Endothelial cell of umbilical vein (primary cell): ENCODE measurements at regions not wholly inside any gene's neighbourhood (a gene's known extent, or its start where the extent isn't known, plus 50 kb on each side); places are given as distances from the start of the nearest gene placed in this dataset.

Source experiments
- BruUV-seq: library from RNA; stranded (reverse); fragments of 400-500 nt; replicated peaks from 2 replicates; lab custom pipeline; 2021; lab: Mats Ljungman, UMichigan
- CTCF ChIA-PET: fragments of 300-600, 350-600 bp; sonication (Branson Sonifier 250); formaldehyde crosslinking; loops from one replicate; lab custom pipeline; 2021; ENCODE audit warnings: antibody characterized with exemption, inconsistent platforms; lab: Charles Lee
- POLR2A ChIA-PET: fragments of 300-600, 350-600 bp; sonication (Branson Sonifier 250); formaldehyde crosslinking; loops from one replicate; lab custom pipeline; 2021; ENCODE audit warnings: antibody characterized with exemption, inconsistent platforms; lab: Charles Lee
- DNase-seq: peaks from one replicate; pipeline ENCODE4 v3.0.0-alpha.2; 2011; ENCODE audit warnings: low read depth, low spot score
- FAIRE-seq: peaks from 2 replicates; lab custom pipeline; 2011; peaks lifted over from hg19 to GRCh38; lab: Jason Lieb, UNC
- H2AFZ ChIP-seq: 2 replicates; pipeline ENCODE4 v1.6.0; 2012; ENCODE audit warnings: low read depth, low read length, control low read depth, inconsistent platforms
- H3K27ac ChIP-seq: 2 replicates; pipeline ENCODE4 v1.5.1; 2011; ENCODE audit warnings: low read depth, mild to moderate bottlenecking, control low read depth, low read length, moderate library complexity; ENCODE audit not compliant: insufficient read depth
- H3K27me3 ChIP-seq, 2 experiments: 2 replicates each; pipeline versions ENCODE4 v1.6.0 to v1.6.1; 2011; ENCODE audit warnings: low read length in 2 of 2, mixed read lengths in 1 of 2; ENCODE audit not compliant: control insufficient read depth in 2 of 2, insufficient read depth in 2 of 2
- H3K36me3 ChIP-seq, 2 experiments: 2 replicates in 1 of 2; 3 replicates in 1 of 2; pipeline ENCODE4 v1.5.1; 2011; ENCODE audit warnings: low read length in 2 of 2, mild to moderate bottlenecking in 1 of 2, moderate library complexity in 1 of 2; ENCODE audit not compliant: control insufficient read depth in 2 of 2, insufficient read depth in 2 of 2; ENCODE audit errors: extremely low read depth in 1 of 2
- H3K4me1 ChIP-seq: 3 replicates; pipeline ENCODE4 v1.5.1; 2011; ENCODE audit warnings: mild to moderate bottlenecking, low read length; ENCODE audit not compliant: control insufficient read depth, insufficient read depth; ENCODE audit errors: extremely low read depth
- H3K4me2 ChIP-seq: 2 replicates; pipeline ENCODE4 v1.6.1; 2011; ENCODE audit warnings: low read length, control low read depth, mixed read lengths; ENCODE audit not compliant: insufficient read depth
- H3K4me3 ChIP-seq, 3 experiments: fragments of 200-600 bp in 1 of 3; sonication (generic), shearing (Covaris generic) in 1 of 3; replicated peaks in 1 of 3; 2 replicates each; pipeline ENCODE4 v1.5.1; 2011 to 2016; ENCODE audit warnings: control low read depth in 3 of 3, low read length in 3 of 3, mild to moderate bottlenecking in 2 of 3, inconsistent platforms in 1 of 3, low read depth in 1 of 3, moderate library complexity in 1 of 3; ENCODE audit not compliant: insufficient read depth in 1 of 3
- H3K79me2 ChIP-seq: 2 replicates; pipeline ENCODE4 v1.6.0; 2012; ENCODE audit warnings: low read length, inconsistent platforms; ENCODE audit not compliant: control insufficient read depth, insufficient read depth
- H3K9ac ChIP-seq: replicated peaks from 2 replicates; pipeline ENCODE3; 2011; ENCODE audit warnings: low read length, control low read depth; ENCODE audit not compliant: insufficient read depth; ENCODE audit errors: extremely low read depth
- H3K9me1 ChIP-seq: replicated peaks from 3 replicates; pipeline ENCODE4 v1.6.0; 2011; ENCODE audit warnings: mild to moderate bottlenecking, low read length; ENCODE audit not compliant: control insufficient read depth, insufficient read depth; ENCODE audit errors: extremely low read depth
- H3K9me3 ChIP-seq: replicated peaks from 2 replicates; pipeline ENCODE4 v1.5.1; 2012; ENCODE audit warnings: low read length, inconsistent platforms; ENCODE audit not compliant: control insufficient read depth, insufficient read depth
- H4K20me1 ChIP-seq: replicated peaks from 2 replicates; pipeline ENCODE3; 2011; ENCODE audit warnings: mild to moderate bottlenecking, low read length; ENCODE audit not compliant: control insufficient read depth, insufficient read depth; ENCODE audit errors: extremely low read depth
- EZH2 ChIP-seq: IDR thresholded peaks from 2 replicates; pipeline ENCODE4 v1.6.1; 2012; ENCODE audit warnings: borderline replicate concordance, low read depth, mild to moderate bottlenecking, moderate library complexity, low read length, inconsistent platforms; ENCODE audit not compliant: severe bottlenecking
- FOS ChIP-seq: IDR thresholded peaks from 2 replicates; pipeline ENCODE4 v1.6.1; 2011; ENCODE audit warnings: mild to moderate bottlenecking, low read length, moderate library complexity, borderline replicate concordance; ENCODE audit not compliant: insufficient read depth
- GATA2 ChIP-seq: IDR thresholded peaks from 2 replicates; pipeline ENCODE4 v1.7.0; 2011; ENCODE audit warnings: low read depth, mild to moderate bottlenecking, moderate library complexity, mixed read lengths, low read length; ENCODE audit not compliant: insufficient read length, insufficient read depth
- JUN ChIP-seq: IDR thresholded peaks from 2 replicates; pipeline ENCODE4 v1.6.1; 2011; ENCODE audit warnings: borderline replicate concordance, low read depth; ENCODE audit not compliant: insufficient read length, insufficient read depth
- MAX ChIP-seq: IDR thresholded peaks from 2 replicates; pipeline ENCODE4 v1.6.1; 2011; ENCODE audit not compliant: insufficient read depth, insufficient read length
- MYC ChIP-seq: IDR thresholded peaks from one replicate; pipeline ENCODE4 v1.6.1; 2011; ENCODE audit warnings: mild to moderate bottlenecking, low read depth, low read length
- POLR2A ChIP-seq: IDR thresholded peaks from 2 replicates; pipeline ENCODE4 v1.6.1; 2012; ENCODE audit warnings: low read depth, mild to moderate bottlenecking, control low read depth, low read length
- POLR2AphosphoS5 ChIP-seq: IDR thresholded peaks from 2 replicates; pipeline ENCODE4 v1.6.1; 2012; ENCODE audit warnings: low read depth, mild to moderate bottlenecking, control low read depth, low read length, moderate library complexity; ENCODE audit not compliant: insufficient read depth
- dilution Hi-C: fragments of 300-500 bp; cut with MboI; formaldehyde crosslinking; loops from one replicate; pipeline ENCODE4 v1.15.0; 2019; ENCODE audit warnings: low sequenced_read_pairs; ENCODE audit not compliant: extremely low pct_ligation_motif_present
- intact Hi-C: fragments of 100-400 bp; cut with micrococcal nuclease; formaldehyde crosslinking; loops from one replicate; pipeline ENCODE4 v1.10.0; 2022
- TF ChIP-seq, protein P1 (sequence below), 2 donors: IDR thresholded peaks; 1 replicate in 1 of 2; 2 replicates in 1 of 2; pipeline ENCODE4 v1.5.1; 2011; ENCODE audit warnings: low read length in 2 of 2, mild to moderate bottlenecking in 2 of 2, moderate library complexity in 2 of 2, control low read depth in 1 of 2, inconsistent platforms in 1 of 2, low read depth in 1 of 2; ENCODE audit not compliant: insufficient read depth in 1 of 2; ENCODE audit errors: extremely low read depth in 1 of 2

DNA sequence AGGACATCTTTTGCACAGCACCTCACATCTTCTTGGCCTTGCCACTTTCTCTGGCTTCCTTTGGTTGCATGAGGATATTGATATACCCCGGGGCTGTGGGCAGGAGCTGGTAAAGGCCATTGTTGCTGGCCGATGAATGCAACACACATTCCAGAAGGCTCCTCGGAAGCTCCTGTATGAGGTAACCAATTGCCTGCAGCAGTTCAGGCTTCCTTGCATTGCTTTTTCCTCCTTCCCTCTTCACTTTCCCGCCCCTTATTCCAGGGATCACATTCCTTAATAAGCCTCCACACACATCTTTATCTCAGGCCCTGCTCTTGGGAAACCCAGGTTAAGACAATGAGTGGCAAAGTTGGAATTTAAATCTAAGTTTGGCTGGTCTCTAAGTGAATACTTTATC, 505.4 kb upstream of the CLINT1 start:
- no peak overlapping the region for H3K4me2 ChIP-seq
- no peak overlapping the region for H3K9ac ChIP-seq
- DNase-seq = no peak
- H3K27ac ChIP-seq = no peak overlapping the region
- H4K20me1 ChIP-seq = no peaks in the 10 kb centered on the region
- H3K36me3 ChIP-seq = no peaks in the 10 kb centered on the region
- H3K79me2 ChIP-seq = no peaks in the 10 kb centered on the region
- H3K4me3 ChIP-seq = no peak overlapping the region
- H3K27me3 ChIP-seq = peaks cover 0 to 2% of the 10 kb centered on the region in 2 experiments
- TF ChIP-seq POLR2A (no peak), MYC (no peak), EZH2 (no peak)
- H3K4me1 ChIP-seq = no peaks in the 10 kb centered on the region
- intact Hi-C loops (no loop called here), dilution Hi-C loops (no loop called here)
- no peak overlapping the region for H2AFZ ChIP-seq
- H3K9me1 ChIP-seq = no peaks in the 10 kb centered on the region
- POLR2A ChIA-PET = no interaction called here
- FAIRE-seq = no peak
- BruUV-seq = no TSS peak
- CTCF ChIA-PET = interaction anchor here (1.0 kb wide), 1 partner anchor 289 kb away, joined by 3 read pairs; no protein-coding TSS in a partner anchor
- H3K9me3 ChIP-seq = no peaks in the 10 kb centered on the region

DNA sequence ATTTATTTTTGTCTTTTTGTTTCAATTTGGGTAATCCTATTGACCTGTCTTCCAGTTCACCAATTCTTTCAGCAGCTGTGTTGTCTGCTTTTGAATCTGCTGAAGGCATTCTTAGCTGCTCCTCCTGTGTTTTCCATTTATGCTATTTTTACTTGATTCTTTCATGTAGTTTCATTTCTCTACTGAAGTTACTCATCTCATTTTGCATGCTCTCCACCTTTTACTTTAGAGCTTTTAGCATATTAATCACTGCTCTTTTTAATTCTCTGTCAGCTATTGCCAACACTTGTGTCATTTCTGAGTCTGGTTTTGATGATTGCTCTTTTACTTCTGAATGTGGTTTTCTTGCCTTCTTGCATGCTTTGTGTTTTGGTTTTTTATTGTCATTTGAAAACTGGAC, 496.0 kb upstream of the CLINT1 start:
- Histone ChIP-seq H3K4me2 (no peak overlapping the region), H3K79me2 (no peaks in the 10 kb centered on the region), H3K4me1 (no peaks in the 10 kb centered on the region), H3K27me3 (peaks cover 0 to 2% of the 10 kb centered on the region in 2 experiments), H3K4me3 (no peak overlapping the region), H3K9me1 (no peaks in the 10 kb centered on the region), H3K27ac (no peak overlapping the region), H3K9ac (no peak overlapping the region), H2AFZ (no peak overlapping the region), H4K20me1 (no peaks in the 10 kb centered on the region), H3K36me3 (no peaks in the 10 kb centered on the region), H3K9me3 (no peaks in the 10 kb centered on the region)
- ChIA-PET CTCF (no interaction called here), POLR2A (no interaction called here)
- no peak for FAIRE-seq
- no TSS peak for BruUV-seq
- intact Hi-C loops = no loop called here
- DNase-seq = no peak
- dilution Hi-C loops = no loop called here
- TF ChIP-seq FOS = no peak
- no peak for TF ChIP-seq MAX
- TF ChIP-seq EZH2 = no peak
- TF ChIP-seq POLR2AphosphoS5 = no peak
- no peak for TF ChIP-seq MYC
- TF ChIP-seq POLR2A = no peak
- no peak for TF ChIP-seq GATA2
- TF ChIP-seq, protein P1, sequence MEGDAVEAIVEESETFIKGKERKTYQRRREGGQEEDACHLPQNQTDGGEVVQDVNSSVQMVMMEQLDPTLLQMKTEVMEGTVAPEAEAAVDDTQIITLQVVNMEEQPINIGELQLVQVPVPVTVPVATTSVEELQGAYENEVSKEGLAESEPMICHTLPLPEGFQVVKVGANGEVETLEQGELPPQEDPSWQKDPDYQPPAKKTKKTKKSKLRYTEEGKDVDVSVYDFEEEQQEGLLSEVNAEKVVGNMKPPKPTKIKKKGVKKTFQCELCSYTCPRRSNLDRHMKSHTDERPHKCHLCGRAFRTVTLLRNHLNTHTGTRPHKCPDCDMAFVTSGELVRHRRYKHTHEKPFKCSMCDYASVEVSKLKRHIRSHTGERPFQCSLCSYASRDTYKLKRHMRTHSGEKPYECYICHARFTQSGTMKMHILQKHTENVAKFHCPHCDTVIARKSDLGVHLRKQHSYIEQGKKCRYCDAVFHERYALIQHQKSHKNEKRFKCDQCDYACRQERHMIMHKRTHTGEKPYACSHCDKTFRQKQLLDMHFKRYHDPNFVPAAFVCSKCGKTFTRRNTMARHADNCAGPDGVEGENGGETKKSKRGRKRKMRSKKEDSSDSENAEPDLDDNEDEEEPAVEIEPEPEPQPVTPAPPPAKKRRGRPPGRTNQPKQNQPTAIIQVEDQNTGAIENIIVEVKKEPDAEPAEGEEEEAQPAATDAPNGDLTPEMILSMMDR (IDR thresholded peaks at IDR 0.05; ENCODE audit: extremely low read depth in 1 of 2, insufficient read depth in 1 of 2, low read depth in 1 of 2, low read length in 2 of 2) = no peak
- TF ChIP-seq JUN = no peak
